Erythroblast (primary cell): ENCODE measurements at regions not wholly inside any gene's neighbourhood (a gene's known extent, or its start where the extent isn't known, plus 50 kb on each side); places are given as distances from the start of the nearest gene placed in this dataset.

Experiments
- DNase-seq, 2 experiments: peaks; one replicate each; lab custom pipeline; 2025; lab: John Stamatoyannopoulos, UW
- GATA1 ChIP-seq: IDR thresholded peaks from 2 replicates; pipeline ENCODE4 v1.6.1; 2011; ENCODE audit warnings: low read depth, mild to moderate bottlenecking, control low read depth, low read length, moderate library complexity
- POLR2A ChIP-seq: IDR thresholded peaks from 2 replicates; pipeline ENCODE4 v1.6.1; 2011; ENCODE audit warnings: mild to moderate bottlenecking, low read length

- DNase-seq: no peak
- TF ChIP-seq GATA1: no peak
- no peak for TF ChIP-seq POLR2A
Observed at GRCh38 chr1:90186506-90187322, 191.8 kb downstream of the ZNF326 start.

GRCh38 chr1:90176530-90176929, 181.6 kb downstream of the ZNF326 start:
- no peak for DNase-seq
- TF ChIP-seq GATA1: no peak
- no peak for TF ChIP-seq POLR2A

- TF ChIP-seq POLR2A (no peak), GATA1 (no peak)
- no peak for DNase-seq
Observed at GRCh38 chr1:90175490-90176167, 180.7 kb downstream of the ZNF326 start.

- DNase-seq: no peak
- TF ChIP-seq POLR2A (no peak), GATA1 (no peak)
Observed at GRCh38 chr1:90174246-90174645, 179.3 kb downstream of the ZNF326 start.

- TF ChIP-seq POLR2A: no peak
- TF ChIP-seq GATA1: no peak
- no peak for DNase-seq
Observed at GRCh38 chr1:90162216-90162615, 167.3 kb downstream of the ZNF326 start.

GRCh38 chr1:90161625-90162024, 166.7 kb downstream of the ZNF326 start:
- no peak for DNase-seq
- TF ChIP-seq GATA1 (no peak), POLR2A (no peak)

GRCh38 chr1:90155721-90156487, 161.0 kb downstream of the ZNF326 start:
- no peak for DNase-seq
- TF ChIP-seq POLR2A: no peak
- no peak for TF ChIP-seq GATA1

GRCh38 chr1:90154711-90155110, 159.8 kb downstream of the ZNF326 start:
- DNase-seq: no peak
- no peak for TF ChIP-seq POLR2A
- TF ChIP-seq GATA1: no peak

- TF ChIP-seq GATA1: no peak
- TF ChIP-seq POLR2A: no peak
- no peak for DNase-seq
Observed at GRCh38 chr1:90149101-90149500, 154.2 kb downstream of the ZNF326 start.

- no peak for DNase-seq
- TF ChIP-seq POLR2A (no peak), GATA1 (no peak)
Observed at GRCh38 chr1:90147093-90147492, 152.2 kb downstream of the ZNF326 start.

GRCh38 chr1:90144820-90145219, 149.9 kb downstream of the ZNF326 start:
- no peak for DNase-seq
- no peak for TF ChIP-seq POLR2A
- no peak for TF ChIP-seq GATA1

GRCh38 chr1:90143591-90143990, 148.7 kb downstream of the ZNF326 start:
- TF ChIP-seq GATA1: no peak
- no peak for TF ChIP-seq POLR2A
- no peak for DNase-seq

GRCh38 chr1:90142697-90143096, 147.8 kb downstream of the ZNF326 start:
- no peak for DNase-seq
- no peak for TF ChIP-seq POLR2A
- TF ChIP-seq GATA1: no peak

GRCh38 chr1:90139837-90140236, 144.9 kb downstream of the ZNF326 start:
- no peak for DNase-seq
- no peak for TF ChIP-seq POLR2A
- TF ChIP-seq GATA1: no peak
